ES-I3 (cell line): ENCODE measurements at regions not wholly inside any gene's neighbourhood (a gene's known extent, or its start where the extent isn't known, plus 50 kb on each side); places are given as distances from the start of the nearest gene placed in this dataset.
"Not testable (repeated sequence)": the region's sequence is repeated elsewhere in the genome, so short reads cannot be mapped to it uniquely, and the experiment has no call there.

Source experiments
- H3K36me3 ChIP-seq: 2 replicates; pipeline ENCODE4 v1.6.1; 2013; ENCODE audit warnings: mild to moderate bottlenecking, low read length, control low read depth, moderate library complexity; ENCODE audit not compliant: insufficient read depth
- H3K4me1 ChIP-seq: 2 replicates; pipeline ENCODE4 v1.6.1; 2013; ENCODE audit warnings: mild to moderate bottlenecking, control low read depth, low read length; ENCODE audit not compliant: insufficient read depth
- H3K9ac ChIP-seq: 2 replicates; pipeline ENCODE4 v1.6.1; 2013; ENCODE audit warnings: low read depth, mild to moderate bottlenecking, low read length, moderate library complexity
- H3K9me3 ChIP-seq: 2 replicates; pipeline ENCODE4 v1.6.1; 2013; ENCODE audit warnings: mild to moderate bottlenecking, low read length, moderate library complexity; ENCODE audit not compliant: control insufficient read depth, insufficient read depth

- H3K36me3 ChIP-seq, result no peaks in the 10 kb centered on the region; the same call in 1 of the 2 replicates
- H3K9me3 ChIP-seq, result no peaks in the 10 kb centered on the region
- no peak overlapping the region for H3K9ac ChIP-seq
- H3K4me1 ChIP-seq, result no peaks in the 10 kb centered on the region
Measured at GRCh38 chr9:96109680-96110351, 192.2 kb downstream of the HSD17B3 start.

GRCh38 chr9:96108691-96109380 is 193.1 kb downstream of the HSD17B3 start:
- Histone ChIP-seq H3K9ac (no peak overlapping the region), H3K9me3 (no peaks in the 10 kb centered on the region), H3K36me3 (no peaks in the 10 kb centered on the region; the same call in 1 of the 2 replicates), H3K4me1 (no peaks in the 10 kb centered on the region)

DNA sequence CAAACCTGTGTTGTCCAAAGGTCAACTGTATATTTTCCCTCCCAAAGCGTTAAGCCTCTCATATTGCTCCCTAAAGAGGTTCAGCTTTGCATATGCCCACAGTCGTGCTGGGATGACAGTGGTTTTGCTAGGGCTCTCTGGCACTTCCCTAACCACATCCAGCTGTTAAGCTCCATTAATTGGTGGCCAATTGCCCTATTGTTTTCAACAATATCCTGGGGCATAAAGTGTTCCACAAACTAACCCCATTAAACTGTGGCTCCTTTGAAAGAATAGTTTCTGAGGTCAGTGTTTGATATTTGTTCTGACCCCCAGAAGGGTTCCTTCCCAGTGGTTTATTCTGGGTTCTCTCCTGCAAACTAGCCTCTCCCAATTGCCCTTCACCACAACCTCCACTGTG is 194.5 kb downstream of the HSD17B3 start:
- no peaks in the 10 kb centered on the region for H3K4me1 ChIP-seq
- no peaks in the 10 kb centered on the region; the same call in 1 of the 2 replicates for H3K36me3 ChIP-seq
- H3K9me3 ChIP-seq, result no peaks in the 10 kb centered on the region
- H3K9ac ChIP-seq, result no peak overlapping the region

GRCh38 chr9:96100385-96101300 is 201.3 kb downstream of the HSD17B3 start:
- no peaks in the 10 kb centered on the region; the same call in 1 of the 2 replicates for H3K9me3 ChIP-seq
- peaks cover 12% of the 10 kb centered on the region; the same call in 1 of the 2 replicates for H3K4me1 ChIP-seq
- no peaks in the 10 kb centered on the region for H3K36me3 ChIP-seq
- H3K9ac ChIP-seq, result no peak overlapping the region

DNA sequence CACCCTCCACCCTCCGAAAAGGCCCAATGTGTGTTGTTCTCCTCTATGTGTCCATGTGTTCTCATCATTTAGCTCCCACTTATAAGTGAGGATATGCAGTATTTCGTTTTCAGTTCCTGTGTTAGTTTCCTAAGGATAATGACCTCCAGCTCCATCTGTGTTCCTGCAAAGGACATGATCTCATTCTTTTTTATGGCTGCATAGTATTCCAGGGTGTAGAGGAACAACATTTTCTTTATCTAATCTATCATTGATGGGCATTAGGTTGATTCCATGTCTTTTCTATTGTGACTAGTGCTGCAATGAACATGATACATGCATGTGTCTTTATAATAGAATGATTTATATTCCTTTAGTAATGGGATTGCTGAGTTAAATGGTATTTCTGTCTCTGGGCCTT is 211.3 kb downstream of the HSD17B3 start:
- H3K9me3 ChIP-seq, H3K36me3 ChIP-seq, H3K9ac ChIP-seq, H3K4me1 ChIP-seq: not testable (repeated sequence)

GRCh38 chr9:96089452-96090085 is 212.4 kb downstream of the HSD17B3 start:
- H3K9ac ChIP-seq, result no peak overlapping the region
- no peaks in the 10 kb centered on the region for H3K36me3 ChIP-seq
- no peaks in the 10 kb centered on the region for H3K9me3 ChIP-seq
- peaks cover 9% of the 10 kb centered on the region; the same call in 1 of the 2 replicates for H3K4me1 ChIP-seq

GRCh38 chr9:96088510-96088909 is 213.0 kb downstream of the ERCC6L2 start:
- no peaks in the 10 kb centered on the region for H3K36me3 ChIP-seq
- H3K4me1 ChIP-seq, result peaks cover 9% of the 10 kb centered on the region; the same call in 1 of the 2 replicates
- no peak overlapping the region for H3K9ac ChIP-seq

DNA sequence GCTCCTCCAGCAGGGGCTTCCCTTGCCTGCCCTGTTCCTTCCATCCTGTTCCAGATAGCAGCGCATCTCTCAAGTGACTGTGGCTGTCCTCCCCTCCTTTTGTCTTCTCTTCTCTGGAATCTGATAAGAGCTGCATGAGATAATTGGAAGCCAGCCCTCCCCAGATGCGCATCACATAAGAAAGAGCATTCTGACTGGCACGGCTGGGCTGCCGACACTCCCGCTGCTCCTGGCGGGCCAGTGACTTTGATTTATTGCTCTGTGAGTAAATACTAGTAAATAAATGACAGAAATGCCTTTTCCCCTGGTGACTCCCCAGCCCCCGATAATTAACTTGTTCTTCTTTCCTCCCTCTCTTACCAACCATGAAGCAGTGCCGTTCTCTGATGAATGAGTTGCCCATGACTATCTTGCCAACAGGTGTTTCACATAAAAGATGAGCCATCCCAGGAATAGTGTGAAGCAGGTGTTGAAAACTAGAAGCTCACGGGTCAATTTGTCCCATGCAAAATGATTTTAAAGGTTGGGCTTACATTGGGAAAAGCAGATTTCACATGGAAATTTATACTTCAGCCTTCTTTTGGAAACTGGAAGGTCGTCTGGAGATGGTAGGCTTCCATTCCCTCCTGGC is 212.3 kb downstream of the ERCC6L2 start:
- Histone ChIP-seq H3K9ac (no peak overlapping the region), H3K4me1 (peaks cover 9% of the 10 kb centered on the region; the same call in 1 of the 2 replicates), H3K36me3 (no peaks in the 10 kb centered on the region), H3K9me3 (no peaks in the 10 kb centered on the region)

More at GRCh38 chr9:96088510-96088909, 213.0 kb downstream of the ERCC6L2 start:
- H3K9me3 ChIP-seq, result no peaks in the 10 kb centered on the region

DNA sequence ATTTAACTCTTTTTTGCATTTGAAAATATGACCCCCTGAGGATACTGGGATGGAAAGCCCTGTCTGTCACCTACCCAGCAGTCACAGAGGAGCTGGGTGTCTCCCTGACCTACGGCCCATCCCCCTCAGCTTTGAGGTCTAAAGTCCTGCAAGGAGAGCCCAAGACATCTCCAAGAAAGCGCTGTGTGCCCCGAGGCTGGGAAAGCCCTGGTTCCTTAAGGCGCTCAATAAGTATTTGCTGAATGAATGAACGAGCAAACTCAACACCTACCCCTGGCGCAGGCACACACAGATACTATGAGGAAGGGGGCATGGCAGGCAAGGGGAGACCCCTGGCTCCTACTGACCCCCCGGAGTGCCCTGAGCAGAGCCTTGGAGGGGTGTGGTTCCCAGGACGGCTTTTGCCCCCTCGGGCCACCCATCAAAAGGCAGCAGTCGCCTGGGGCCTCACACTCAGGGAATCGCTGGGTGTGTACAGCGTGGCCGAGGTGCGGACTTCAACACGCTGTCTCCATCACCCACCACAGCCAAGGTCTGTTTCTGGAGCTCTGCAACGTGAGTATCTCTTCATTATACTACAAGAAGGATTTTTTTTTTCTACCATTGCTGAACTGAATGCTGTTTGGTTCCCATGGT is 211.6 kb downstream of the ERCC6L2 start:
- H3K9me3 ChIP-seq, result no peaks in the 10 kb centered on the region
- H3K36me3 ChIP-seq, result no peaks in the 10 kb centered on the region
- H3K9ac ChIP-seq, result no peak overlapping the region
- H3K4me1 ChIP-seq, result peaks cover 9% of the 10 kb centered on the region; the same call in 1 of the 2 replicates

- Histone ChIP-seq H3K9me3 (no peaks in the 10 kb centered on the region), H3K36me3 (no peaks in the 10 kb centered on the region), H3K9ac (no peak overlapping the region), H3K4me1 (peaks cover 9% of the 10 kb centered on the region; the same call in 1 of the 2 replicates)
Measured at GRCh38 chr9:96085491-96086143, 210.1 kb downstream of the ERCC6L2 start.

- peaks cover 9% of the 10 kb centered on the region; the same call in 1 of the 2 replicates for H3K4me1 ChIP-seq
- H3K9ac ChIP-seq, result no peak overlapping the region
- H3K9me3 ChIP-seq, result no peaks in the 10 kb centered on the region
- H3K36me3 ChIP-seq, result no peaks in the 10 kb centered on the region
Measured at GRCh38 chr9:96084331-96084734, 208.8 kb downstream of the ERCC6L2 start.

DNA sequence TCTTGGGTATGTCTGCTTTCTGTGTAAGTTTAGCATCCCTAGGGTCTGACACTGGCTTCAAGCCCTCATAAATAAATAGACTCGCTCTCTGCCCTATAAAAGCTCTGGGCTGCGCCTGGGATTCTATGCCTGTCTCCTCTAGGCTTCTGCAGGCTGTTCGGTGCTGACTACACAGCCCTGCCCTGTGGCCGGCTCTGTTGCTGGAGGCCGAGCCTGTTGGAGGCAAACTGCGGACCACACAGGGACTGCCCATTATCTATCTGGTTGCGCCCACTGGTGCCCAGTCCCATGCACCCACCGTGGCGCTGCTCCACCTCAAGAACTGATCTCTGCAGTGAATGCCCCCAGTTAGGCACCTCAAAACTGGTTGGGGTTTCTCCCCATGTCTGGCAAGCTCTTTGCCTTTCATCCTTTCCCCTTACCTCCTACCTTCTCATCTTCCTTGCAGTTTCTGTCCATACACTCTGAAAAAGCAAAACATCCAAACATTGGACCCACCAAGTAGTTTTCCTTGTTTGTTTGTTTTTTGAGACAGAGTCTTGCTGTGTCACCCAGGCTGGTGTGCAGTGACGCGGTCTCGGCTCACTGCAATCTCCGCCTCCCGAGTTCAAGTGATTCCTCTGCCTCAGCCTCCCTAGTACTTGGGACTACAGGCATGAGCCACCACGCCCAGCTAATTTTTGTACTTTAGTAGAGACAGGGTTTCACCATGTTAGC is 207.2 kb downstream of the ERCC6L2 start:
- Histone ChIP-seq H3K9ac (no peak overlapping the region), H3K9me3 (no peaks in the 10 kb centered on the region), H3K36me3 (no peaks in the 10 kb centered on the region), H3K4me1 (0 out of 2 replicates have a peak, but pooled peaks cover 7% of the 10 kb centered on the region)
